Testis (tissue), 2 donors: ENCODE measurements at regions not wholly inside any gene's neighbourhood (a gene's known extent, or its start where the extent isn't known, plus 50 kb on each side); places are given as distances from the start of the nearest gene placed in this dataset.
A peak's percentile ranks its signal among the peaks of the same experiment; 100 is the strongest.

Experiments
- DNase-seq: peaks from one replicate; pipeline ENCODE4 v3.0.0-alpha.2; 2019
- H3K27ac ChIP-seq, 2 donors: fragments of 200-600 bp; sonication (generic); one replicate each; pipeline ENCODE4 v1.5.1; 2019
- H3K27me3 ChIP-seq: fragments of 200-600 bp; sonication (generic); one replicate; pipeline ENCODE4 v1.5.1; 2019
- H3K36me3 ChIP-seq: fragments of 200-600 bp; sonication (generic); one replicate; pipeline ENCODE4 v1.5.1; 2017; ENCODE audit warnings: low read depth; ENCODE audit errors: missing control alignments
- H3K4me1 ChIP-seq: fragments of 200-600 bp; sonication (generic); one replicate; pipeline ENCODE4 v1.5.1; 2019
- H3K4me3 ChIP-seq, 2 donors: fragments of 200-600 bp; sonication (generic); one replicate each; pipeline ENCODE4 v1.5.1; 2017 to 2019
- H3K9me3 ChIP-seq: fragments of 200-600 bp; sonication (generic); one replicate; pipeline ENCODE4 v1.5.1; 2017
- CTCF ChIP-seq, 3 experiments: fragments of 450-650 bp in 2 of 3; fragments of 200-600 bp in 1 of 3; sonication (generic) in 1 of 3; IDR thresholded peaks; one replicate each; pipeline ENCODE4 v1.5.1; 2016 to 2019; ENCODE audit warnings: antibody characterized with exemption in 3 of 3, mild to moderate bottlenecking in 2 of 3, moderate library complexity in 1 of 3
- POLR2A ChIP-seq: fragments of 450-650 bp; IDR thresholded peaks from one replicate; pipeline ENCODE4 v1.6.1; 2017; ENCODE audit warnings: antibody characterized with exemption, mild to moderate bottlenecking, moderate library complexity
- WGBS, 2 donors: methylation state at CpG; one replicate each; pipeline ENCODE4 v1.1.5; 2018; 5-methylcytosine and 5-hydroxymethylcytosine counted together
- intact Hi-C: fragments of 100-400 bp; cut with DNase I; formaldehyde crosslinking; loops from one replicate; pipeline ENCODE4 v1.15.1; 2023; ENCODE audit warnings: low total_unique reads

GRCh38 chrX:39765327-39765726, 332.4 kb downstream of the BCOR start:
- intact Hi-C loops: no loop called here
- H3K27ac ChIP-seq: no peak overlapping the region
- TF ChIP-seq CTCF (IDR thresholded peaks at IDR 0.05) (no peak), POLR2A (no peak)
- no peaks in the 10 kb centered on the region for H3K9me3 ChIP-seq
- WGBS, 2 donors: 69 to 95% methylated on average over 7 of the region's 7 CpGs
- DNase-seq: no peak
- no peak overlapping the region for H3K4me3 ChIP-seq
- H3K4me1 ChIP-seq: peaks cover 1% of the 10 kb centered on the region
- no peaks in the 10 kb centered on the region for H3K27me3 ChIP-seq
- H3K36me3 ChIP-seq: no peaks in the 10 kb centered on the region

GRCh38 chrX:39766085-39766726, 331.6 kb downstream of the BCOR start:
- TF ChIP-seq POLR2A (no peak), CTCF (IDR thresholded peaks at IDR 0.05) (no peak)
- no peak overlapping the region for H3K4me3 ChIP-seq
- H3K27ac ChIP-seq: no peak overlapping the region
- H3K36me3 ChIP-seq: no peaks in the 10 kb centered on the region
- WGBS, 2 donors: 84 to 85% methylated on average over 10 of the region's 10 CpGs
- intact Hi-C loops: no loop called here
- no peaks in the 10 kb centered on the region for H3K9me3 ChIP-seq
- DNase-seq: no peak
- no peaks in the 10 kb centered on the region for H3K27me3 ChIP-seq
- H3K4me1 ChIP-seq: no peaks in the 10 kb centered on the region

- intact Hi-C loops: no loop called here
- Histone ChIP-seq H3K27ac (no peak overlapping the region), H3K36me3 (no peaks in the 10 kb centered on the region), H3K4me3 (no peak overlapping the region), H3K27me3 (no peaks in the 10 kb centered on the region), H3K4me1 (peaks cover 6% of the 10 kb centered on the region), H3K9me3 (no peaks in the 10 kb centered on the region)
- no peak for TF ChIP-seq POLR2A
- TF ChIP-seq CTCF (IDR thresholded peaks at IDR 0.05): no peak
- DNase-seq: peak; percentile 55
- 46 to 69% methylated on average over 4 to 8 of the region's 8 CpGs for WGBS, 2 donors
Observed at GRCh38 chrX:39766855-39767254, 330.9 kb downstream of the BCOR start.

GRCh38 chrX:39767446-39767845, 330.3 kb downstream of the BCOR start:
- Histone ChIP-seq H3K9me3 (no peaks in the 10 kb centered on the region), H3K4me1 (peaks cover 10% of the 10 kb centered on the region), H3K27me3 (no peaks in the 10 kb centered on the region), H3K27ac (no peak overlapping the region), H3K4me3 (no peak overlapping the region), H3K36me3 (no peaks in the 10 kb centered on the region)
- DNase-seq: no peak
- intact Hi-C loops: no loop called here
- TF ChIP-seq POLR2A (no peak), CTCF (IDR thresholded peaks at IDR 0.05) (no peak)
- WGBS, 2 donors: 66 to 76% methylated on average over 8 to 9 of the region's 9 CpGs

GRCh38 chrX:39769748-39770147, 328.0 kb downstream of the BCOR start:
- no peaks in the 10 kb centered on the region for H3K9me3 ChIP-seq

More at GRCh38 chrX:39769748-39770147, 328.0 kb downstream of the BCOR start:
- WGBS, 2 donors: 96 to 98% methylated on average over 7 of the region's 7 CpGs
- Histone ChIP-seq H3K36me3 (no peaks in the 10 kb centered on the region), H3K27ac (no peak overlapping the region), H3K4me1 (peaks cover 11% of the 10 kb centered on the region), H3K4me3 (no peak overlapping the region), H3K27me3 (no peaks in the 10 kb centered on the region)
- TF ChIP-seq POLR2A: no peak
- intact Hi-C loops: no loop called here
- DNase-seq: no peak
